GM23248 (cell line): ENCODE measurements at regions not wholly inside any gene's neighbourhood (a gene's known extent, or its start where the extent isn't known, plus 50 kb on each side); places are given as distances from the start of the nearest gene placed in this dataset.
"Not testable (repeated sequence)": the region's sequence is repeated elsewhere in the genome, so short reads cannot be mapped to it uniquely, and the experiment has no call there.

Experiments
- DNase-seq: peaks from one replicate; pipeline ENCODE4 v3.0.0-alpha.2; 2015
- H2AFZ ChIP-seq: fragments of 200-600 bp; sonication (generic); 2 replicates; pipeline ENCODE4 v1.6.1; 2016; ENCODE audit warnings: antibody characterized with exemption
- H3F3A ChIP-seq: fragments of 200-600 bp; sonication (generic); 2 replicates; pipeline ENCODE4 v1.6.1; 2016; ENCODE audit warnings: mild to moderate bottlenecking, antibody characterized with exemption, mixed run types; ENCODE audit not compliant: insufficient read depth
- H3K27ac ChIP-seq: fragments of 200-600 bp; sonication (generic); 2 replicates; pipeline ENCODE4 v1.5.1; 2016; ENCODE audit warnings: mild to moderate bottlenecking
- H3K27me3 ChIP-seq: fragments of 200-600 bp; sonication (generic); replicated peaks from 2 replicates; pipeline ENCODE4 v1.6.1; 2016; ENCODE audit warnings: mild to moderate bottlenecking; ENCODE audit not compliant: insufficient read depth
- H3K36me3 ChIP-seq: fragments of 200-600 bp; sonication (generic); 2 replicates; pipeline ENCODE4 v1.6.1; 2016; ENCODE audit warnings: low read depth, mild to moderate bottlenecking
- H3K4me1 ChIP-seq: fragments of 200-600 bp; sonication (generic); 2 replicates; pipeline ENCODE4 v1.6.1; 2016; ENCODE audit warnings: mild to moderate bottlenecking; ENCODE audit not compliant: insufficient read depth
- H3K4me2 ChIP-seq: fragments of 200-600 bp; sonication (generic); one replicate; pipeline ENCODE4 v1.6.1; 2016; ENCODE audit warnings: mild to moderate bottlenecking; ENCODE audit not compliant: unreplicated experiment
- H3K4me3 ChIP-seq: fragments of 200-600 bp; sonication (generic); 2 replicates; pipeline ENCODE4 v1.5.1; 2016; ENCODE audit warnings: mild to moderate bottlenecking
- H3K79me2 ChIP-seq: fragments of 200-600 bp; sonication (generic); 2 replicates; pipeline ENCODE4 v1.6.1; 2016; ENCODE audit warnings: mild to moderate bottlenecking; ENCODE audit not compliant: insufficient read depth
- H3K9ac ChIP-seq: fragments of 200-600 bp; sonication (generic); 2 replicates; pipeline ENCODE4 v1.6.1; 2016; ENCODE audit warnings: mild to moderate bottlenecking
- H3K9me2 ChIP-seq: fragments of 200-600 bp; sonication (generic); 2 replicates; pipeline ENCODE4 v1.6.1; 2016; ENCODE audit warnings: mixed run types, mild to moderate bottlenecking, moderate library complexity; ENCODE audit not compliant: insufficient read depth
- H3K9me3 ChIP-seq: fragments of 200-600 bp; sonication (generic); one replicate; pipeline ENCODE4 v1.6.1; 2017; ENCODE audit warnings: low read depth
- H4K20me1 ChIP-seq: fragments of 200-600 bp; sonication (generic); 2 replicates; pipeline ENCODE4 v1.6.0; 2016; ENCODE audit not compliant: insufficient read depth
- EZH2 ChIP-seq: fragments of 200-600 bp; sonication (generic); IDR thresholded peaks from 2 replicates; pipeline ENCODE4 v1.6.1; 2018; ENCODE audit warnings: antibody characterized with exemption, mild to moderate bottlenecking; ENCODE audit not compliant: insufficient read depth, poor library complexity, severe bottlenecking
- EZH2phosphoT487 ChIP-seq: fragments of 200-600 bp; sonication (generic); IDR thresholded peaks from 2 replicates; pipeline ENCODE4 v1.6.1; 2018; ENCODE audit warnings: antibody characterized with exemption, moderate library complexity, mild to moderate bottlenecking, low read depth; ENCODE audit not compliant: insufficient read depth
- WGBS, 2 experiments: methylation state at CpG; one replicate each; pipeline ENCODE4 v1.1.6; 2015 to 2017; ENCODE audit warnings: low lambda C conversion rate in 2 of 2, low coverage in 1 of 2; ENCODE audit errors: missing lambda C conversion rate in 2 of 2; 5-methylcytosine and 5-hydroxymethylcytosine counted together
- in situ Hi-C: fragments of 300-500 bp; cut with MboI; formaldehyde crosslinking; loops from 2 replicates; pipeline ENCODE4 v1.15.0; 2020

- H3K27ac ChIP-seq, H3K4me1 ChIP-seq, H3K9ac ChIP-seq, H3K27me3 ChIP-seq, H3K36me3 ChIP-seq, H3K4me3 ChIP-seq, H3K79me2 ChIP-seq, H4K20me1 ChIP-seq, H3K9me3 ChIP-seq, H3K4me2 ChIP-seq, H3F3A ChIP-seq, in situ Hi-C loops, DNase-seq, H2AFZ ChIP-seq, H3K9me2 ChIP-seq: not testable (repeated sequence)
- 16 to 33% methylated on average over 2 of the region's 2 CpGs for WGBS, 2 experiments
These were observed 563.6 kb downstream of the TTLL7 start for GRCh38 chr1:83435336-83435735.

- H3K9me2 ChIP-seq, H3K4me2 ChIP-seq, H3K4me3 ChIP-seq, H2AFZ ChIP-seq, H3K9ac ChIP-seq, H3K27me3 ChIP-seq, H4K20me1 ChIP-seq, H3F3A ChIP-seq, H3K4me1 ChIP-seq, H3K9me3 ChIP-seq, in situ Hi-C loops, H3K79me2 ChIP-seq, H3K27ac ChIP-seq, H3K36me3 ChIP-seq, DNase-seq: not testable (repeated sequence)
- WGBS, 2 experiments: 26 to 31% methylated on average over 2 of the region's 2 CpGs
These were observed 571.4 kb downstream of the TTLL7 start for GRCh38 chr1:83427566-83427965.

- H4K20me1 ChIP-seq, H3K9me2 ChIP-seq, H3K9me3 ChIP-seq, H3K27me3 ChIP-seq, H3K79me2 ChIP-seq, in situ Hi-C loops, H3K4me3 ChIP-seq, H2AFZ ChIP-seq, H3K4me1 ChIP-seq, H3K27ac ChIP-seq, H3F3A ChIP-seq, H3K36me3 ChIP-seq, H3K4me2 ChIP-seq, DNase-seq, H3K9ac ChIP-seq: not testable (repeated sequence)
- WGBS, 2 experiments: 66 to 67% methylated on average over 6 of the region's 6 CpGs
These were observed 575.5 kb downstream of the TTLL7 start for GRCh38 chr1:83423382-83423781.

- no peak for TF ChIP-seq EZH2
- TF ChIP-seq EZH2phosphoT487: no peak
- Histone ChIP-seq H3K27me3 (no peaks in the 10 kb centered on the region), H3K4me3 (no peak overlapping the region), H3K9me2 (no peaks in the 10 kb centered on the region), H3K9me3 (no peaks in the 10 kb centered on the region), H2AFZ (no peak overlapping the region), H3K4me2 (no peak overlapping the region), H4K20me1 (no peaks in the 10 kb centered on the region), H3F3A (no peaks in the 10 kb centered on the region), H3K36me3 (no peaks in the 10 kb centered on the region), H3K9ac (no peak overlapping the region), H3K27ac (no peak overlapping the region), H3K4me1 (no peaks in the 10 kb centered on the region), H3K79me2 (no peaks in the 10 kb centered on the region)
- in situ Hi-C loops: no loop called here
- peak; percentile 12 for DNase-seq
- 50 to 71% methylated on average over 1 of the region's 1 CpG for WGBS, 2 experiments
These were observed 580.4 kb downstream of the TTLL7 start for GRCh38 chr1:83418558-83418957.

GRCh38 chr1:83413839-83414107, 585.2 kb downstream of the TTLL7 start:
- H3K9me2 ChIP-seq, H3K27me3 ChIP-seq, H4K20me1 ChIP-seq, H2AFZ ChIP-seq, H3K9ac ChIP-seq, H3F3A ChIP-seq, DNase-seq, H3K79me2 ChIP-seq, H3K4me1 ChIP-seq, H3K27ac ChIP-seq, H3K36me3 ChIP-seq, H3K4me3 ChIP-seq, H3K4me2 ChIP-seq, H3K9me3 ChIP-seq, in situ Hi-C loops: not testable (repeated sequence)
- 12 to 15% methylated on average over 2 to 4 of the region's 6 CpGs for WGBS, 2 experiments

- H3K4me1 ChIP-seq, in situ Hi-C loops, H3K9ac ChIP-seq, H3K9me3 ChIP-seq, H3K9me2 ChIP-seq, H3K4me3 ChIP-seq, H3K36me3 ChIP-seq, H3K79me2 ChIP-seq, H3K27me3 ChIP-seq, H3K4me2 ChIP-seq, H2AFZ ChIP-seq, H3K27ac ChIP-seq, H4K20me1 ChIP-seq, H3F3A ChIP-seq: not testable (repeated sequence)
- 15 to 30% methylated on average over 5 of the region's 6 CpGs for whole genome bisulfite sequencing, 2 experiments
- peak; percentile 44 for DNase-seq
These were observed 588.1 kb downstream of the TTLL7 start for GRCh38 chr1:83410746-83411413.

- H4K20me1 ChIP-seq, H3K4me2 ChIP-seq, H3K9me2 ChIP-seq, H3F3A ChIP-seq, H3K4me3 ChIP-seq, H3K4me1 ChIP-seq, H3K36me3 ChIP-seq, H3K27me3 ChIP-seq, H3K9me3 ChIP-seq, DNase-seq, H3K27ac ChIP-seq, in situ Hi-C loops, H3K79me2 ChIP-seq, H3K9ac ChIP-seq: not testable (repeated sequence)
- peak overlapping the region; percentile 54; the same call in 1 of the 2 replicates for H2AFZ ChIP-seq
- WGBS, 2 experiments: 26 to 37% methylated on average over 3 of the region's 7 CpGs
These were observed 592.1 kb downstream of the TTLL7 start for GRCh38 chr1:83406693-83407371.
